ENCODE measurements at regions not wholly inside any gene's neighbourhood (a gene's known extent, or its start where the extent isn't known, plus 50 kb on each side); places are given as distances from the start of the nearest gene placed in this dataset.

DNA sequence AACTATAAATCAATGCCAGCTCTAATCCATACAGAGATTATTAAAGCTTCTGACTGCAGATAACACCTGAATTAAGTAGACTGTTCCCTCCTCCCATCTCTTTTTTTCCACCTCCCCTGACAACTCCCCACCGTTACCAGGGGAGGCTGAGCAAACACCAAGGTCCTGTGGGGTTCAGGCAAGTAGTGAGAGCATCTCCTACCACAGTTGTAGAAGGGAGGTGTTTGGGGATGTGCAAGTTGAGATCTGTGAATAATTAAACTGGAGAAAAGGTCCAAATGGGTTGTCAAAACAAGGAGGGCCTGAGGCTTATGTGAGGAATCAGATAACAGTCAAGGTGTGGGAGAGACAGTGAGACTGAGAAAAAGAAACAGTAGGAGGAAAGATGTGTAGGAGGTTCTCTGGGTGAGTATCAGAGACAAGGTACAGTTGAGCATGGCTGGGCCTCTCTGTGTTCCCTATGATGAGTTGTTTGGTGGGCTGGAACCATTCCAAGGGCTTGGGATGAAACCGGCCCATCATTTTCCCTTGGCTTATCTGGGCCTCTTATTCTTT, 194.6 kb downstream of the CYRIA start:
- no peak overlapping the region for H3K27ac ChIP-seq
- H3K4me1 ChIP-seq (replicated peaks in 1 of 2), result peaks cover 0 to 3% of the 10 kb centered on the region in 2 donors
- WGBS, 10 experiments, result 20 to 100% (median 55%) methylated on average over 1 to 2 of the region's 2 CpGs; no CpG with 5 or more reads in 4 of the 10 experiments
- no peak for ATAC-seq (replicated peaks in 6 of 8)
- H3K4me3 ChIP-seq, result no peak overlapping the region
- in situ Hi-C loops (cut with MboI; ENCODE audit: low pct_unique_long_range_greater_than_20kb in 2 of 9, low sequenced_read_pairs in 9 of 9, unreplicated experiment in 9 of 9), result no loop called here

- H3K4me3 ChIP-seq, result no peak overlapping the region
- no peak for ATAC-seq (replicated peaks in 6 of 8)
- 0 to 100% methylated on average over 1 of the region's 2 CpGs; no CpG with 5 or more reads in 8 of the 10 experiments for WGBS, 10 experiments
- no peak overlapping the region for H3K27ac ChIP-seq
- H3K4me1 ChIP-seq (replicated peaks in 1 of 2), result no peaks in the 10 kb centered on the region
- in situ Hi-C loops (cut with MboI; ENCODE audit: low pct_unique_long_range_greater_than_20kb in 2 of 9, low sequenced_read_pairs in 9 of 9, unreplicated experiment in 9 of 9), result no loop called here
These were observed 198.8 kb downstream of the CYRIA start for GRCh38 chr2:16466821-16467151.

- WGBS, 10 experiments, result 0 to 83% (median 69%) methylated on average over 1 to 7 of the region's 8 CpGs; no CpG with 5 or more reads in 1 of the 10 experiments
- ATAC-seq (replicated peaks in 6 of 8), result no peak
- Histone ChIP-seq H3K4me1 (replicated peaks in 1 of 2) (no peaks in the 10 kb centered on the region), H3K4me3 (no peak overlapping the region), H3K27ac (no peak overlapping the region)
- in situ Hi-C loops (cut with MboI; ENCODE audit: low pct_unique_long_range_greater_than_20kb in 2 of 9, low sequenced_read_pairs in 9 of 9, unreplicated experiment in 9 of 9), result no loop called here
These were observed 199.4 kb downstream of the CYRIA start for GRCh38 chr2:16466133-16466820.

DNA sequence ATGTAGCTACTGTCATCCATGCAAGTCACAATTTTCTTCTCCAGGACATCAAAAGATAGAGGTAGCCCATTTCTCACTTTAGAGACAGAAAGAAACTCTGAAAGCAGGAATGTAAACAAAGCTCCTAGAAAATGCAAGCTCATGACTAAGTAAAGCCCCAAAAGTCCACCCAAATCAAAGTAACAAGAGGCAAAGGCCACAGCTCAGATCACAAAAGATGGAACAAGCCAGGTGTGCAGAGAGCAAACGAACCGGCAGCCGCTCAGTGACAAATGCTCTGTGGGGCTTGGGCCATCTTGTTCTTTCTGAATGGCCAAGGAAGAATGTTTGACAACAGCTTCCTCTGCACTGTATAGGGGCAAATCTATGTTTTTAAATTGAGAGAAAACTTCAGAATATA, 201.0 kb downstream of the CYRIA start:
- WGBS, 10 experiments, result 32 to 78% (median 45%) methylated on average over 1 to 3 of the region's 3 CpGs; no CpG with 5 or more reads in 2 of the 10 experiments
- ATAC-seq (replicated peaks in 6 of 8), result no peak
- H3K4me1 ChIP-seq (replicated peaks in 1 of 2), result no peaks in the 10 kb centered on the region
- no peak overlapping the region for H3K4me3 ChIP-seq
- no peak overlapping the region for H3K27ac ChIP-seq
- in situ Hi-C loops (cut with MboI; ENCODE audit: low pct_unique_long_range_greater_than_20kb in 2 of 9, low sequenced_read_pairs in 9 of 9, unreplicated experiment in 9 of 9), result no loop called here

DNA sequence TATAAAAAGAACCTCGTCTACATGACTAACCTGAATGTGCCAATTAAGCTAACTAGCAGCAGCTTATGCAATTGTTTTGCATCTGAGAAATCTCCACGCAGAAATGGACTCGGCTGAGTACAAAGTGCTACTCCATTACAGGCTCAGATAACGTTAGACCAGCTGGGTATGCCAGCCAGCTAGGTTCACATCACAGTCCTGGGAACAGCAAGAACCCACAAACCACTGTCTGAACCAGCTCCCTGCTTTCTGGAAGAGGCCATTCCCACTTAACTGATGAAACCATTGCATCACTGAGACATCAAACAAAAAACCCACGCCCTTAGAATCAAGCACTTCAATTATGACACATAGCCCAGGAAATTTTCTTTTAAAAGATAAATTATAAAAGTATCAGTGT, 202.7 kb downstream of the CYRIA start:
- no peak overlapping the region for H3K27ac ChIP-seq
- no peaks in the 10 kb centered on the region for H3K4me1 ChIP-seq (replicated peaks in 1 of 2)
- no peak overlapping the region for H3K4me3 ChIP-seq
- peak in 3 of 8 experiments; percentile 34 to 67 (median 39) for ATAC-seq (replicated peaks in 6 of 8)
- 0 to 81% (median 71%) methylated on average over 1 to 5 of the region's 5 CpGs; no CpG with 5 or more reads in 1 of the 10 experiments for WGBS, 10 experiments
- in situ Hi-C loops (cut with MboI; ENCODE audit: low pct_unique_long_range_greater_than_20kb in 2 of 9, low sequenced_read_pairs in 9 of 9, unreplicated experiment in 9 of 9), result no loop called here

- H3K4me3 ChIP-seq, result no peak overlapping the region
- no peak for ATAC-seq (replicated peaks in 6 of 8)
- H3K27ac ChIP-seq, result no peak overlapping the region
- no peaks in the 10 kb centered on the region for H3K4me1 ChIP-seq (replicated peaks in 1 of 2)
- 0 to 100% (median 61%) methylated on average over 1 to 4 of the region's 4 CpGs; no CpG with 5 or more reads in 1 of the 10 experiments for WGBS, 10 experiments
- in situ Hi-C loops (cut with MboI; ENCODE audit: low pct_unique_long_range_greater_than_20kb in 2 of 9, low sequenced_read_pairs in 9 of 9, unreplicated experiment in 9 of 9), result no loop called here
These were observed 204.0 kb downstream of the CYRIA start for GRCh38 chr2:16461672-16462071.

GRCh38 chr2:16459606-16460005, 206.0 kb downstream of the CYRIA start:
- Histone ChIP-seq H3K4me1 (replicated peaks in 1 of 2) (no peaks in the 10 kb centered on the region), H3K4me3 (no peak overlapping the region), H3K27ac (no peak overlapping the region)
- in situ Hi-C loops (cut with MboI; ENCODE audit: low pct_unique_long_range_greater_than_20kb in 2 of 9, low sequenced_read_pairs in 9 of 9, unreplicated experiment in 9 of 9), result no loop called here
- no peak for ATAC-seq (replicated peaks in 6 of 8)

GRCh38 chr2:16454621-16455020, 211.0 kb downstream of the CYRIA start:
- in situ Hi-C loops (cut with MboI; ENCODE audit: low pct_unique_long_range_greater_than_20kb in 2 of 9, low sequenced_read_pairs in 9 of 9, unreplicated experiment in 9 of 9), result no loop called here
- Histone ChIP-seq H3K27ac (no peak overlapping the region), H3K4me1 (replicated peaks in 1 of 2) (no peaks in the 10 kb centered on the region), H3K4me3 (no peak overlapping the region)
- no peak for ATAC-seq (replicated peaks in 6 of 8)
- WGBS, 10 experiments, result 0 to 100% (median 84%) methylated on average over 1 to 2 of the region's 2 CpGs; no CpG with 5 or more reads in 4 of the 10 experiments

DNA sequence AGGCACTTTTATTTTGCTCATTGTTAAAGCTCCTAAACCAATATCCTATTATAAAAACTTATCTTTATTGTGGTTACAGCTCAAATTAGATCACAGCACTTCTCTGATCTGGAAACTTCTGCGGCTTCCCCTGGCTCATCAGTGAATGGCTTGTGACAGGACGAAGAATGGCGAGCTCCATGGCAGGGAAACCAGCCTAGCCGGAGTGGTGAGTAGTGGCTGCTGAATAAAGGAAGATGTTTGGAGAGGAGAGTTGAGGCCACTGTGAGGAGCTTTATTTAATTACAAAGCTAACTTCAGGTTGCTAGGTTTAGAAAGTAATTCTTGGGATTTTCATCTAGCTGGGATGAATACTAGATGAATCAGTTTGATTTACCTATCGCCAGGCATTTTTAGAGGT, 213.5 kb downstream of the CYRIA start:
- WGBS, 10 experiments, result 0 to 100% (median 85%) methylated on average over 1 to 5 of the region's 5 CpGs; no CpG with 5 or more reads in 2 of the 10 experiments
- Histone ChIP-seq H3K27ac (no peak overlapping the region), H3K4me3 (no peak overlapping the region), H3K4me1 (replicated peaks in 1 of 2) (no peaks in the 10 kb centered on the region)
- peak in 1 of 8 experiments; percentile 70 for ATAC-seq (replicated peaks in 6 of 8)
- in situ Hi-C loops (cut with MboI; ENCODE audit: low pct_unique_long_range_greater_than_20kb in 2 of 9, low sequenced_read_pairs in 9 of 9, unreplicated experiment in 9 of 9), result no loop called here

- ATAC-seq (replicated peaks in 6 of 8), result no peak
- in situ Hi-C loops (cut with MboI; ENCODE audit: low pct_unique_long_range_greater_than_20kb in 2 of 9, low sequenced_read_pairs in 9 of 9, unreplicated experiment in 9 of 9), result no loop called here
- no peak overlapping the region for H3K27ac ChIP-seq
- H3K4me3 ChIP-seq, result no peak overlapping the region
- WGBS, 10 experiments, result 0 to 100% (median 90%) methylated on average over 1 of the region's 1 CpG; no CpG with 5 or more reads in 3 of the 10 experiments
- no peaks in the 10 kb centered on the region for H3K4me1 ChIP-seq (replicated peaks in 1 of 2)
These were observed 218.9 kb downstream of the CYRIA start for GRCh38 chr2:16446706-16447105.

DNA sequence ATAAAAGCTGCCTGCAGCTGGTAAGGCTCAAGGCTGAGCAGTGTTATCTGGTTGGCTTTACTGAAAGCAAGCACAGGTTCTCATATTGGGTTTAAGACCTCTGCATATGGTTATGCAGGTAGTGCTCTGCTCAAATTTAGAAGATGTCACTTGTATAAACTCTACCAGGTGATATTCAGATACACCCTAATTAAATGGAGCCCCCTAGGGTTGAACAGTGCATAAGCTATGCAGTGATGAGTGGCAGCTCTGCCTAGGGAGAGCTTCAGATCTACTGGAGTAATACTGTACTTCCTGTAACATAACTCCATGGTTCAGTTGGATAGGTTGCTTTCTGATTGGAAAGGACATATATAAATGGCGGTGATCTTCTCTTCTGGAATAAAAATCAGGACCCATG, 222.7 kb downstream of the CYRIA start:
- WGBS, 10 experiments, result 0 to 100% (median 48%) methylated on average over 1 of the region's 1 CpG; no CpG with 5 or more reads in 2 of the 10 experiments
- in situ Hi-C loops (cut with MboI; ENCODE audit: low pct_unique_long_range_greater_than_20kb in 2 of 9, low sequenced_read_pairs in 9 of 9, unreplicated experiment in 9 of 9), result no loop called here

GRCh38 chr2:16441431-16441830, 224.2 kb downstream of the CYRIA start:
- in situ Hi-C loops (cut with MboI; ENCODE audit: low pct_unique_long_range_greater_than_20kb in 2 of 9, low sequenced_read_pairs in 9 of 9, unreplicated experiment in 9 of 9), result no loop called here
- Histone ChIP-seq H3K27ac (no peak overlapping the region), H3K4me1 (replicated peaks in 1 of 2) (no peaks in the 10 kb centered on the region), H3K4me3 (no peak overlapping the region)
- 0 to 96% (median 82%) methylated on average over 1 to 3 of the region's 3 CpGs; no CpG with 5 or more reads in 2 of the 10 experiments for WGBS, 10 experiments
- ATAC-seq (replicated peaks in 6 of 8), result no peak

More for the DNA sequence above, 222.7 kb downstream of the CYRIA start:
- H3K27ac ChIP-seq, result no peak overlapping the region
- no peaks in the 10 kb centered on the region for H3K4me1 ChIP-seq (replicated peaks in 1 of 2)
- no peak overlapping the region for H3K4me3 ChIP-seq
- no peak for ATAC-seq (replicated peaks in 6 of 8)

DNA sequence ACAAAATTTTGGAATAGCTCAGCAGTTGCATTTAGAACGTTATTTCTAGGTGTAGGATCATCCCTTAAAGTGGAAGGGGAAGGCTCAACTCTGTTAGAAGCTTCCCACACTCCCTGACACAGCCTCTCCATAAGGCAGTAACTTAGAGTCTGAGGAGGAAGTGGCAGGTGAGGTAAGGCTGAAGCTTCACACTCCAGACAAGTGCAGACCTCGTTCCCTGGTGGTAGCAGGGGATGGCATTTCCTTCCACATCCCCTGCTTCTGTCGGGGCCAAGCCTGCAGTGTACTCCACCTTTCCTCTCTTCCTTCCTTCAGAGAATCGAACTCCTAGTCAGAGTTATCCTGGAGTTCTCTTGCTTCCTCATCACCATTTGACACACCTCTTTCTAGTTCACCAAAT, 224.7 kb downstream of the CYRIA start:
- 0 to 93% (median 81%) methylated on average over 1 to 4 of the region's 4 CpGs; no CpG with 5 or more reads in 2 of the 10 experiments for WGBS, 10 experiments
- H3K4me1 ChIP-seq (replicated peaks in 1 of 2), result no peaks in the 10 kb centered on the region
- no peak for ATAC-seq (replicated peaks in 6 of 8)
- in situ Hi-C loops (cut with MboI; ENCODE audit: low pct_unique_long_range_greater_than_20kb in 2 of 9, low sequenced_read_pairs in 9 of 9, unreplicated experiment in 9 of 9), result no loop called here
- no peak overlapping the region for H3K27ac ChIP-seq
- H3K4me3 ChIP-seq, result no peak overlapping the region

Data from motor neuron (in vitro differentiated cells).